ENCODE measurements at regions not wholly inside any gene's neighbourhood (a gene's known extent, or its start where the extent isn't known, plus 50 kb on each side); places are given as distances from the start of the nearest gene placed in this dataset.

GRCh38 chr5:57836921-57837320 is 354.3 kb upstream of the ACTBL2 start:
- Histone ChIP-seq H3K4me1 (ENCODE audit: control extremely low read depth in 1 of 4, control insufficient read depth in 4 of 4, insufficient read depth in 4 of 4, low read length in 3 of 4) (no peaks in the 10 kb centered on the region), H3K27ac (ENCODE audit: insufficient read depth in 1 of 2, low read depth in 1 of 2, low read length in 2 of 2, poor library complexity in 1 of 2, severe bottlenecking in 2 of 2) (no peak overlapping the region), H3K9me3 (ENCODE audit: control extremely low read depth in 1 of 5, control insufficient read depth in 4 of 5, insufficient read depth in 2 of 5, low read depth in 1 of 5, low read length in 4 of 5) (no peaks in the 10 kb centered on the region), H3K4me3 (ENCODE audit: control insufficient read depth in 1 of 7, extremely low read depth in 1 of 7, insufficient read depth in 4 of 7, low read depth in 2 of 7, low read length in 6 of 7) (no peak overlapping the region), H3K36me3 (ENCODE audit: control insufficient read depth in 4 of 4, insufficient read depth in 4 of 4, low read length in 3 of 4) (no peaks in the 10 kb centered on the region), H3K27me3 (replicated peaks in 2 of 5; ENCODE audit: control insufficient read depth in 4 of 5, insufficient read depth in 5 of 5, low read length in 4 of 5) (no peaks in the 10 kb centered on the region)
- WGBS (ENCODE audit: insufficient coverage): 88% methylated on average over 1 of the region's 2 CpGs
- no peak for DNase-seq
- ChIA-PET CTCF (no interaction called here), POLR2A (no interaction called here)

GRCh38 chr5:57836331-57836730 is 353.7 kb upstream of the ACTBL2 start:
- H3K27me3 ChIP-seq (replicated peaks in 2 of 5; ENCODE audit: control insufficient read depth in 4 of 5, insufficient read depth in 5 of 5, low read length in 4 of 5): no peaks in the 10 kb centered on the region
- DNase-seq: no peak
- WGBS (ENCODE audit: insufficient coverage): 80% methylated on average over 1 of the region's 2 CpGs
- H3K27ac ChIP-seq (ENCODE audit: insufficient read depth in 1 of 2, low read depth in 1 of 2, low read length in 2 of 2, poor library complexity in 1 of 2, severe bottlenecking in 2 of 2): no peak overlapping the region
- no peak overlapping the region for H3K4me3 ChIP-seq (ENCODE audit: control insufficient read depth in 1 of 7, extremely low read depth in 1 of 7, insufficient read depth in 4 of 7, low read depth in 2 of 7, low read length in 6 of 7)
- H3K4me1 ChIP-seq (ENCODE audit: control extremely low read depth in 1 of 4, control insufficient read depth in 4 of 4, insufficient read depth in 4 of 4, low read length in 3 of 4): no peaks in the 10 kb centered on the region
- no peaks in the 10 kb centered on the region for H3K9me3 ChIP-seq (ENCODE audit: control extremely low read depth in 1 of 5, control insufficient read depth in 4 of 5, insufficient read depth in 2 of 5, low read depth in 1 of 5, low read length in 4 of 5)
- H3K36me3 ChIP-seq (ENCODE audit: control insufficient read depth in 4 of 4, insufficient read depth in 4 of 4, low read length in 3 of 4): no peaks in the 10 kb centered on the region
- ChIA-PET CTCF (no interaction called here), POLR2A (no interaction called here)

- no peak overlapping the region for H3K27ac ChIP-seq (ENCODE audit: insufficient read depth in 1 of 2, low read depth in 1 of 2, low read length in 2 of 2, poor library complexity in 1 of 2, severe bottlenecking in 2 of 2)
- ChIA-PET CTCF (no interaction called here), POLR2A (interaction anchor here (0.7 kb wide), 1 partner anchor 30 kb away, joined by 4 read pairs; no protein-coding TSS in a partner anchor)
- no peaks in the 10 kb centered on the region for H3K4me1 ChIP-seq (ENCODE audit: control extremely low read depth in 1 of 4, control insufficient read depth in 4 of 4, insufficient read depth in 4 of 4, low read length in 3 of 4)
- no peak overlapping the region for H3K4me3 ChIP-seq (ENCODE audit: control insufficient read depth in 1 of 7, extremely low read depth in 1 of 7, insufficient read depth in 4 of 7, low read depth in 2 of 7, low read length in 6 of 7)
- no peaks in the 10 kb centered on the region for H3K36me3 ChIP-seq (ENCODE audit: control insufficient read depth in 4 of 4, insufficient read depth in 4 of 4, low read length in 3 of 4)
- no peak for DNase-seq
- no peaks in the 10 kb centered on the region for H3K27me3 ChIP-seq (replicated peaks in 2 of 5; ENCODE audit: control insufficient read depth in 4 of 5, insufficient read depth in 5 of 5, low read length in 4 of 5)
- WGBS (ENCODE audit: insufficient coverage): 100% methylated on average over 5 of the region's 6 CpGs
- no peaks in the 10 kb centered on the region for H3K9me3 ChIP-seq (ENCODE audit: control extremely low read depth in 1 of 5, control insufficient read depth in 4 of 5, insufficient read depth in 2 of 5, low read depth in 1 of 5, low read length in 4 of 5)
Observed at GRCh38 chr5:57834829-57835608, 352.4 kb upstream of the ACTBL2 start.

- 90% methylated on average over 2 of the region's 4 CpGs for WGBS (ENCODE audit: insufficient coverage)
- no peaks in the 10 kb centered on the region for H3K27me3 ChIP-seq (replicated peaks in 2 of 5; ENCODE audit: control insufficient read depth in 4 of 5, insufficient read depth in 5 of 5, low read length in 4 of 5)
- H3K36me3 ChIP-seq (ENCODE audit: control insufficient read depth in 4 of 4, insufficient read depth in 4 of 4, low read length in 3 of 4): no peaks in the 10 kb centered on the region
- H3K27ac ChIP-seq (ENCODE audit: insufficient read depth in 1 of 2, low read depth in 1 of 2, low read length in 2 of 2, poor library complexity in 1 of 2, severe bottlenecking in 2 of 2): no peak overlapping the region
- CTCF ChIA-PET: no interaction called here
- H3K4me3 ChIP-seq (ENCODE audit: control insufficient read depth in 1 of 7, extremely low read depth in 1 of 7, insufficient read depth in 4 of 7, low read depth in 2 of 7, low read length in 6 of 7): no peak overlapping the region
- DNase-seq: no peak
- no peaks in the 10 kb centered on the region for H3K9me3 ChIP-seq (ENCODE audit: control extremely low read depth in 1 of 5, control insufficient read depth in 4 of 5, insufficient read depth in 2 of 5, low read depth in 1 of 5, low read length in 4 of 5)
- POLR2A ChIA-PET: no interaction called here
- H3K4me1 ChIP-seq (ENCODE audit: control extremely low read depth in 1 of 4, control insufficient read depth in 4 of 4, insufficient read depth in 4 of 4, low read length in 3 of 4): no peaks in the 10 kb centered on the region
Observed at GRCh38 chr5:57833489-57833888, 350.9 kb upstream of the ACTBL2 start.

DNA sequence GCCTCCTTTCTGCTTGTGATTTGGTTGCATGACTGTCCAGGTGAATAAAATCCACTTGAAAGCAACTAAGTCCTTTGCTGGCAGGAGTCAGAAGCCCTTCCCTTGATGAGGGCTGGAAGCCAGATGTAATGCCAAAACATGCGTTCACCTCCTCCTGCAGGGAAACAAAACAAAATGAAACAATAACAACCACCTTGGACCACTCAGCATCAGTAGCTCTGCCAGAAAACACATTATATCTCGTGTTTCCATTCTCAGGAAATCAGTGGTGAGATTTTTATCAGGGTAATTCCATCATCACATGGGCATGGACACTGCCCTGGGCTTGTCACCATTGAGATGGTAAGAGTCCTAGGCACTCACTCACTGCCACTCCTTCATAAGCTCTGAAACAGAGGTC is 350.3 kb upstream of the ACTBL2 start:
- ChIA-PET CTCF (no interaction called here), POLR2A (no interaction called here)
- 45% methylated on average over 1 of the region's 2 CpGs for WGBS (ENCODE audit: insufficient coverage)
- no peaks in the 10 kb centered on the region for H3K36me3 ChIP-seq (ENCODE audit: control insufficient read depth in 4 of 4, insufficient read depth in 4 of 4, low read length in 3 of 4)
- no peaks in the 10 kb centered on the region for H3K27me3 ChIP-seq (replicated peaks in 2 of 5; ENCODE audit: control insufficient read depth in 4 of 5, insufficient read depth in 5 of 5, low read length in 4 of 5)
- no peak overlapping the region for H3K4me3 ChIP-seq (ENCODE audit: control insufficient read depth in 1 of 7, extremely low read depth in 1 of 7, insufficient read depth in 4 of 7, low read depth in 2 of 7, low read length in 6 of 7)
- H3K9me3 ChIP-seq (ENCODE audit: control extremely low read depth in 1 of 5, control insufficient read depth in 4 of 5, insufficient read depth in 2 of 5, low read depth in 1 of 5, low read length in 4 of 5): no peaks in the 10 kb centered on the region
- H3K4me1 ChIP-seq (ENCODE audit: control extremely low read depth in 1 of 4, control insufficient read depth in 4 of 4, insufficient read depth in 4 of 4, low read length in 3 of 4): no peaks in the 10 kb centered on the region
- no peak overlapping the region for H3K27ac ChIP-seq (ENCODE audit: insufficient read depth in 1 of 2, low read depth in 1 of 2, low read length in 2 of 2, poor library complexity in 1 of 2, severe bottlenecking in 2 of 2)
- no peak for DNase-seq

DNA sequence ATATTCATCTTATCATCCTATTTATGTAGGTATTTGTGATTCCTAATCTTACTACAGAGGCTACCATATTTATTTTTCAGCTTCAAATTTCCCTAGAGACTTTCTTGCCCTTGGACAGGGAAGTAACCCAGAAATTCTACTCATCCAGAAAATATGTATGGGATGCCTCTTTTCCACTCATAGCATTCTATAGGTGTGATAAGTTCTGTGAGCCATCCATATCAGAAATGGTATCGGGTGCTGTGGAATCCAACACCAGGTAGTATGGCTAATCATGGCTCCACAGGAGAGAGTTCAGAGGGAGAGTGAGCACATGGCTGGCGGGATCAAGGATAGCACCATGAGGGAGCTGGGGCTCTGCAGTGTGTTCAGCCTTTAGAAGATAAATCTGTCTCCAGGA is 349.3 kb upstream of the ACTBL2 start:
- CTCF ChIA-PET: no interaction called here
- no CpG with 5 or more reads among the region's 2 CpGs for WGBS (ENCODE audit: insufficient coverage)

GRCh38 chr5:57831090-57831489 is 348.5 kb upstream of the ACTBL2 start:
- no peak for DNase-seq
- Histone ChIP-seq H3K4me1 (ENCODE audit: control extremely low read depth in 1 of 4, control insufficient read depth in 4 of 4, insufficient read depth in 4 of 4, low read length in 3 of 4) (no peaks in the 10 kb centered on the region), H3K27ac (ENCODE audit: insufficient read depth in 1 of 2, low read depth in 1 of 2, low read length in 2 of 2, poor library complexity in 1 of 2, severe bottlenecking in 2 of 2) (no peak overlapping the region), H3K9me3 (ENCODE audit: control extremely low read depth in 1 of 5, control insufficient read depth in 4 of 5, insufficient read depth in 2 of 5, low read depth in 1 of 5, low read length in 4 of 5) (no peaks in the 10 kb centered on the region), H3K36me3 (ENCODE audit: control insufficient read depth in 4 of 4, insufficient read depth in 4 of 4, low read length in 3 of 4) (no peaks in the 10 kb centered on the region), H3K4me3 (ENCODE audit: control insufficient read depth in 1 of 7, extremely low read depth in 1 of 7, insufficient read depth in 4 of 7, low read depth in 2 of 7, low read length in 6 of 7) (no peak overlapping the region), H3K27me3 (replicated peaks in 2 of 5; ENCODE audit: control insufficient read depth in 4 of 5, insufficient read depth in 5 of 5, low read length in 4 of 5) (no peaks in the 10 kb centered on the region)
- ChIA-PET CTCF (no interaction called here), POLR2A (no interaction called here)

More for the DNA sequence above, 349.3 kb upstream of the ACTBL2 start:
- Histone ChIP-seq H3K27ac (ENCODE audit: insufficient read depth in 1 of 2, low read depth in 1 of 2, low read length in 2 of 2, poor library complexity in 1 of 2, severe bottlenecking in 2 of 2) (no peak overlapping the region), H3K9me3 (ENCODE audit: control extremely low read depth in 1 of 5, control insufficient read depth in 4 of 5, insufficient read depth in 2 of 5, low read depth in 1 of 5, low read length in 4 of 5) (no peaks in the 10 kb centered on the region), H3K4me1 (ENCODE audit: control extremely low read depth in 1 of 4, control insufficient read depth in 4 of 4, insufficient read depth in 4 of 4, low read length in 3 of 4) (no peaks in the 10 kb centered on the region), H3K36me3 (ENCODE audit: control insufficient read depth in 4 of 4, insufficient read depth in 4 of 4, low read length in 3 of 4) (no peaks in the 10 kb centered on the region), H3K4me3 (ENCODE audit: control insufficient read depth in 1 of 7, extremely low read depth in 1 of 7, insufficient read depth in 4 of 7, low read depth in 2 of 7, low read length in 6 of 7) (no peak overlapping the region), H3K27me3 (replicated peaks in 2 of 5; ENCODE audit: control insufficient read depth in 4 of 5, insufficient read depth in 5 of 5, low read length in 4 of 5) (no peaks in the 10 kb centered on the region)
- no peak for DNase-seq
- POLR2A ChIA-PET: no interaction called here

Measured in common myeloid progenitor, CD34-positive (primary cell).